GM13976 (cell line): ENCODE measurements at regions not wholly inside any gene's neighbourhood (a gene's known extent, or its start where the extent isn't known, plus 50 kb on each side); places are given as distances from the start of the nearest gene placed in this dataset.

Experiments
- DNase-seq: peaks from one replicate; pipeline ENCODE4 v3.0.0; 2012; ENCODE audit warnings: low spot score
- in situ Hi-C: fragments of 300-500 bp; cut with MboI; formaldehyde crosslinking; loops from one replicate; pipeline ENCODE4 v1.12.0; 2022; ENCODE audit warnings: low sequenced_read_pairs, mixed read lengths, inconsistent platforms; ENCODE audit not compliant: unreplicated experiment
- TF ChIP-seq, protein P1 (sequence below): IDR thresholded peaks from 2 replicates; pipeline ENCODE4 v1.5.1; 2012; ENCODE audit warnings: borderline replicate concordance, mild to moderate bottlenecking; ENCODE audit not compliant: insufficient read depth; ENCODE audit errors: extremely low read depth, missing control alignments, control extremely low read depth

DNA sequence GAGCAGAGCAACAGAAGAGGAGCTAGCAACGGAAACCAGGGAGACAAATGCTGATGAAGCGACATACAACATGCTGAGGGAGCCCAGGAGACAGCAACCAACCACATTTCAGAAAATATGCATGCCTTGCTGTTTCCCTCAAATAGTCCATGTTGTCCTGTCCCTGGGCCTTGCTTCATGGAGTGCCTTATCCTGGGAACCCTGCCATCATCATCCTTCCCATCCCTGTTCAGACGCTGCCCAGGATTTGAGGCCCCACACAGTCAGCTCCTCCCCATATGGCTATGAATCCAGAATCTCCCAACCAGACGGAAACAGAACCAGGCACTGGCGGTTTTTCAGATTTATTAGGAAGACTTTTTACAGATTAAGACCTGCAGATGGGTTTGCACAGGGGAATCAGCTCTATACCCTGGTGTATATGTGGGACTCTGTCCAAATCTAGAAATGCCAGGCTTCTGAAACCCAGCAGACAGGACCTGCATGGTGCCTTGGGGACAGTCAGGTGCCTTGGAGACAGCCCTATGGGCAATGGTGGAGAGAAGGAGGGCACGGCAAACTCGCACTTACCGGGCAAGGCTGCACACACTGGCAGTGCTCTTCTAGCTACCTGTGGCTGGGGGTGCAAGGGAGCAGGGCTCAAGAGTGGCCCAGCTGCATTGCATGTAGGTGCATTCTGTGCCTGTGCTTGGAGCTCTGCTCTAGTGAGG, 199.7 kb upstream of the MAMLD1 start:
- in situ Hi-C loops, result no loop called here
- TF ChIP-seq, protein P1, sequence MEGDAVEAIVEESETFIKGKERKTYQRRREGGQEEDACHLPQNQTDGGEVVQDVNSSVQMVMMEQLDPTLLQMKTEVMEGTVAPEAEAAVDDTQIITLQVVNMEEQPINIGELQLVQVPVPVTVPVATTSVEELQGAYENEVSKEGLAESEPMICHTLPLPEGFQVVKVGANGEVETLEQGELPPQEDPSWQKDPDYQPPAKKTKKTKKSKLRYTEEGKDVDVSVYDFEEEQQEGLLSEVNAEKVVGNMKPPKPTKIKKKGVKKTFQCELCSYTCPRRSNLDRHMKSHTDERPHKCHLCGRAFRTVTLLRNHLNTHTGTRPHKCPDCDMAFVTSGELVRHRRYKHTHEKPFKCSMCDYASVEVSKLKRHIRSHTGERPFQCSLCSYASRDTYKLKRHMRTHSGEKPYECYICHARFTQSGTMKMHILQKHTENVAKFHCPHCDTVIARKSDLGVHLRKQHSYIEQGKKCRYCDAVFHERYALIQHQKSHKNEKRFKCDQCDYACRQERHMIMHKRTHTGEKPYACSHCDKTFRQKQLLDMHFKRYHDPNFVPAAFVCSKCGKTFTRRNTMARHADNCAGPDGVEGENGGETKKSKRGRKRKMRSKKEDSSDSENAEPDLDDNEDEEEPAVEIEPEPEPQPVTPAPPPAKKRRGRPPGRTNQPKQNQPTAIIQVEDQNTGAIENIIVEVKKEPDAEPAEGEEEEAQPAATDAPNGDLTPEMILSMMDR, result no peak
- DNase-seq, result no peak

DNA sequence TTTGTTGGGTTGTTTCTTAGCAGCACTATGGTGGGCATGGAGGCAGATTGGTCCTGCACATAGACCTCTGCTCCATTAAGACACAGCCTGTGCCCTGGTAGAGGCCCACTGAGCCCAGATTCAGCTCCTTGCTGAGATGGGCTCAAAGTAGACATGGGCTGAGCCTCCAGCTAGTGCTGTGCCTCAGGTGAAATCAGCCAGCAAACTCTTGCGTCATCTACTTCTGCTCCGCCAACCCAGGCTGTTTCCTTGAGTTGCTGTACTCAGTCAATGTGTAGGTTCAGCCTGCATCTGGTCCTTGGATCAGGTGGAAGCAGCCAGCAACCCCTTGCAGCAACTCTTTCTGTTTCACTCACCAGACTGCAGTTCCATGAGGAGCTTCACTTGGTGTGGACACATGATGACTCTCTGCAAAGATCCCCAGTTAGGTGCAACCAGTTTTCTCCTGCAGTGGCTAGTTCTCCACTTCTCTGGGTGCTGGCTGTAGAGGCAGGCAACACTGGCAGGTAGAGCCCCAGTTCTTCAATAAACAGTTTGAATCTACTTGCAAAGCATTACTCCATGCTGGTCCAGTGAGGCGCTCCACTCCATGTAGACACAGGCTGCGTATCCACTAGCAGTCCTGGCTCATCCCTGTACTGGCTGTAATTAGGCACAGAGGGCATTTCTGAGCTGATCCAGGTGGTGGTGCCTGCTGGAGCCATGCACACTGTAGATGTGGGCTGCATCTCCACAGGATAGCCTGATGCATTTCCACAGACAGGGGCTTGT, 199.0 kb upstream of the MAMLD1 start:
- no peak for DNase-seq

DNA sequence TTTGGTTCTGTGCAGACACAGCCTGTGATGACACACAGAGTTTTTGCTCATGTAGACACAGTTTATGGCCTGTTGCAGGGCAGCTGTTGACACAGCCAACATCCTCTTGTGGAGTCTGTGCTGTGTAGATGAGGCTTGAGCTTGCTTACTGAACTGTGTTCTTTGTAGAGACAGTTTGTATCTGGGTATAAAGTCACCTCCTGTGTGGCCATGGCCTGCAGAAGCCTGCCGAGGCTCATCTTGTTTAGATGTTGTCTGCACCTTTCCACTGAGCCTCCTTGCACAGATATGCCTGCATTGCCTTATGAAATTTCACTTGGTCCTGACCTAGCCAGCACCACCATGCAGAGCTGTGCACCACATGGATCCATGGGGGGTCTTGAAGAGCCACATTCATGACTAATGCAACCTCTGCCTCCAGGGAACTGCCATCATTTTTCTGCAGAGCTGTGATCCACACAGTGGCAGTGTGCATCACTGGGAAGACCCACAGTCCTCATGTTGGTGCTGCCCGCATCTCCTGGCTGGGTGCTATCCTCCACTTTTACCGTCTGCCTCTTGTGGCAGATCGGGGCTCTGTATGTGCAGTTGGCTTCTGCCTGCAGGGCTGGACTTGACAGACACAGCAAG, 198.0 kb upstream of the MAMLD1 start:
- DNase-seq, result no peak
- in situ Hi-C loops, result no loop called here
- TF ChIP-seq, protein P1, result no peak

More for the DNA sequence above, 199.0 kb upstream of the MAMLD1 start:
- TF ChIP-seq, protein P1, result no peak
- in situ Hi-C loops, result no loop called here

DNA sequence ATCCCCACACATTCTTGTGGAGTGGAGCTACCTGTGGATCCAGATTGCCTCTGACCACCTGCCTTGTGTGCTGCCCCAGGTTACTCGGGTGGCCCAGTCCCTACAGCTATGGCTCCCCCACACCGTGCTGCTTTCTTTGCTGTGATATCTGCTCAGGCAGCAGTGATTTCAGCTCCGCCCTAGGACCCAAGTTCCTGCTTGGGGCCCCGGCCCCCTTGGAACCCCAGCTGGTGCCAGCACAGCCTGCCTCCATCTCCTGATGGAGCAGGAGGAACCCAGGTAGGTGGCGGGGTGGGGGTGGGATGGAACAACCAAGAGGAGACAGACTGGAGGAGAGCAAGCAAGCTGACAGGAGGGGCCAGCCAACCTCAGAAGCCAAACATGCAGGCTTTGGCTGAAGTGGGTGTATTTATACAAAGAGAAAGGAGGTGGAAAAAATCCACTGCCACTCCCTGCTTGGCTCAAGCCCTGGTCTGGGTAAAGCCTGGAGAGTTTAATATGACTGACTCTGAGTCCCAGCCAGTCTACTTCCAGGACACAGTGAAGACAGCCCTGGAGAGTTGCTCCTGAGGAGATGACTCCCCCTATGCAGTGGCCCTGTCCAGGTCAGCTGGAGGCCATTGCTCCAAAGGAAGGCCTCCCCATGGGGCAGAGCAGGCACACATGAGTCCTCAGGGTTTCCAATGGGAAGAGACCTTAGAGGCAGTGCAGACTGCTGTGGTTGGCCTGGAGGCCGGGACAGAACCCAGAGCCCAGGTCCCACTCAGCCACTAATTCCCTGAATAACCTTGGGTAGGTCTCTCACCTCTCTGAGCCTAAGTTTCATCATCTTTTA, 197.1 kb upstream of the MAMLD1 start:
- DNase-seq, result no peak
- in situ Hi-C loops, result no loop called here
- TF ChIP-seq, protein P1, result no peak

DNA sequence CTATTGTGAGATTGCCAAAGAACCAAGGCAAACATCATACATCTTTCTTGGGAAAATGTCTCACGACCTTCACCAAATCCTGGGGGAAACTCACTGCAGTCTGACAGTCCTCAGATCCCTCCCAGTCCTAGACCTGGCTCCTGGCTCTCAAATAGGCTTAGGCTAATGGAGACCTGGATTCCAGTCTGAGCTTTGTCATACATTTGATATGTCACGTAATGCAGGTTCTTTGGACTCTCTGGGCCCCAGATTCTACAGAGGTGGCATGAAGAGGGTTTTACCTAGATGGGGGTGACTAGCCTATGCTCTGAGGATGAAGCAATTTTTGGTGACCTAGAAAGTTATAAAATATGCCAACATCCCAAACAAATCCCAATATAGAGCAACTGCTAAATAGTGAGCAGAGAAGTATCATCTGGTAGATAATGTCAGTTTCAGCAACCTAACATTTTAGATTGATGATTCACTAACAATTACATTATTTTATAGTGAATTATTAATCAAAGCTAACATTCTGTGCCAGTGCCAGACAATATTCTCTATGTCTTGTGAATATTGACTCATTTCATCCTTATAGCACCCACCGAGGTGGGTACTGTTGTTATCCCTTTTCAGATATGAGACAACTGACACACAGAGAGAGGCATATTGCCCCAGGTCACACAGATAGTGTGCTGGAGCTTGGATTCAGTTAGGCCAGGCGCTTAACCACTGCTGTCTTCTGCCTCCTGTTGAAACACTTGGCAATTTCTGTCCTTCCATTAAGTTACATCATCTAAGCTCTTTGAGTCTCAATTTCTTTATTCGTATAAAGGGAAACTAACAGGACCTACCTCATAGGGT, 195.4 kb upstream of the MAMLD1 start:
- TF ChIP-seq, protein P1, result no peak
- no peak for DNase-seq
- in situ Hi-C loops, result no loop called here

DNA sequence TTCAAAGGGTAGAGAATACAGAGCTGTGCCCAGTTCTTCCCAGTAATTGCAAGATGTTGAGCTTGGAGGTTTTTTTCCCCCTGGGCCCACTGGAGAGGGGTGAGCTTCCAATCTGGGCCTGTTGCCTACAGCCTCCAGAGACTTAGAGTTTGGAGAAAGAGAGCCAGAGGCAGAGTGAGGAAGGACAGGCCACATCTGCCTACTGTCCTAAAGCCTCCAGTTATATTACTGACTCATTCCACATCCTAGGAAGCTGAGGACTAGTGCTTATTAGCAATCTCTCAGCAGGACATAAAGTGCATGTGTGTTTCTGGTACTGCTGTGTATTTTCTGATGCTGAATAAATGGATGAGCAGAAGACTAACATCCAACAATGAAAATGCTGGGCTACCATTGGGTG, 181.0 kb upstream of the MAMLD1 start:
- in situ Hi-C loops, result no loop called here
- TF ChIP-seq, protein P1, result no peak
- no peak for DNase-seq
